NCI-H1417 treated with DMSO at 0.1 percent for 48 hours (cell line): ENCODE measurements at regions not wholly inside any gene's neighbourhood (a gene's known extent, or its start where the extent isn't known, plus 50 kb on each side); places are given as distances from the start of the nearest gene placed in this dataset.
"Not testable (repeated sequence)": the region's sequence is repeated elsewhere in the genome, so short reads cannot be mapped to it uniquely, and the experiment has no call there.

Experiments used
- DNase-seq: peaks from one replicate; lab custom pipeline; 2025; lab: John Stamatoyannopoulos, UW

DNA sequence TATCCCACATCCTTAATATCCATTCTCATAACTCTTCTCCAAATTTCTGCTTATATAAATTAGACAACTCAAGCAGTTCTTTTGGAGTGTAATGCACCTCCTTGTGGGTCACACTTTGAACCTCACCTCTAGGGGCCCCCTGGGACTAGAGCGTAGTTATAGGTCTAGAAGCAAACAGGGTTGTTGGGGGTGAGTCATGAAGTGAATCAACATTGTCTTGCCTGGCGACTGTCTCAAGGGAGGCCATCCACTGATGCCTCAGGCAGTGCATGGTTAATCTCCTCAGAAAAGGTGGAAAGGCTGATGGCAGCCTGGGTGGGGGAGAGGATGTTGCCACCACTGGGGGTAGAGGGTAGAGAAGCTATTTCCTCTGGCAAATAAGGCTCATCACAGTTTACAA, 129.1 kb downstream of the TNFRSF21 start:
- no peak for DNase-seq

DNA sequence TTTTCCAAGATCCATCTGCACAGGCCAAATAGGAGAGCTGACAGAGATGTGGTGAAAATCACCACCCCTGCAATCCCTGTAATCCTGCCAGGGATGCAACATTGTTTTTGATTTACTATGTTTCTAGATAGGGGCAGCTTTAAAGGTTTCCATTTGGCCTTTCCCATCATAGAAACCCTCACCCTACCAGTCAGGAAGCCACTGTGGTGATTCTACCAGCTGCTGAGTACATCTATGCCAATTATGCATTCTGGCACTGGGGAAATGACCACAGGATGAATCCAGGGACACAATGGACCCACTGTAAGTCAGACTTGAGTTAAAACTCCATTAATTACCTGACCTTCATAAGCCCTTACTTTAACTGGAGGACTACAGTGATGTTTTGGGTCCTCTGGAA, 130.4 kb downstream of the TNFRSF21 start:
- no peak for DNase-seq

- DNase-seq = no peak
These were observed 133.5 kb upstream of the ADGRF1 start for GRCh38 chr6:47175656-47176055.

DNA sequence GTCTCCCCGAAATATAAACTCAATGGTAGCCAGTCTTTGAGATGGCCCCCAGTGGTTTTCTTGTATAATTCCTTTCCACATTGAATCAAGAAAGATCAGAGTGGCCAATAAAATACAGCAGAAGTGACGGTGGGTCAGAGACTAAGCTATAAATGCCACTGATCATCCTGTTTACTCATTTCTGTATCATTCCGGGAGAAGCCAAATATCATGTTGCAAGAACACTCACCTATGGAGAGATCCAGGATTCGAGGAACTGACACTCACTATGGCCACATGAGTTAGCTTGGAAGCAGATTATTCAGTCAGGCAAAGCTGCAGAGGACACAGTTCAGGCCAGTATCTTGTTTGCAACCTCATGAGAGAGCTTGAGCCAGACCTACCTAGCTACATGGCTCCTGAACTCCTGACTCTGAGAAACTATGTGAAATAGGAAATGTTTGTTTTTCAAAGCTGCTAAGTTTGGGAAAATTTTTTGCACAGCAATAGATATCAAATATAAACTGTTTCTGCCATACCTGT, 132.4 kb upstream of the ADGRF1 start:
- no peak for DNase-seq

GRCh38 chr6:47174063-47174462, 131.9 kb upstream of the ADGRF1 start:
- not testable (repeated sequence) for DNase-seq

DNA sequence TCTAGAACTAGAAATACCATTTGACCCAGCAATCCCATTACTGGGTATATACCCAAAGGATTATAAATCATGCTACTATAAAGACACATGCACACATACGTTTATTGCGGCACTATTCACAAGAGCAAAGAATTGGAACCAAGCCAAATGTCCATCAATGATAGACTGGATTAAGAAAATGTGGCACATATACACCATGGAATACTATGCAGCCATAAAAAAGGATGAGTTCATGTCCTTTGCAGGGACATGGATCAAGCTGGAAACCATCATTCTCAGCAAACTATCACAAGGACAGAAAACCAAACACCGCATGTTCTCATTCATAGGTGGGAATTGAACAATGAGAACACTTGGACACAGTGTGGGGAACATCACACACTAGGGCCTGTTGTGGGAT, 131.0 kb upstream of the ADGRF1 start:
- DNase-seq = not testable (repeated sequence)

DNA sequence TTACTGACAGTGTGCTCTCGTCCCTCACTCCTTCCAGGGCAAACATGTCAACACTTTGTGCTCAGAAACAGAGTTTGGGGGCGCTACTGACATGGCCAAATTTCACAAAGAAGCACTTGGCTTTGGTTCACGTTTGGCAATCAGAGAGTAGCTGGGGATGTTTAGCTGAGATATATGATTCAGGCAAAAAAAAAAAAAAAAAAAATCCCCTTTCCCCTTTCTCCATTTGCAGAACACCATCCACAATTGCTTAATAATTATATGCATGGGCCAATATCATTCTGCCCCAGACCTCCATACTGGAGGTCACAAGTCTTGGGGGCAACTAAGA, 128.4 kb upstream of the ADGRF1 start:
- DNase-seq = no peak

DNA sequence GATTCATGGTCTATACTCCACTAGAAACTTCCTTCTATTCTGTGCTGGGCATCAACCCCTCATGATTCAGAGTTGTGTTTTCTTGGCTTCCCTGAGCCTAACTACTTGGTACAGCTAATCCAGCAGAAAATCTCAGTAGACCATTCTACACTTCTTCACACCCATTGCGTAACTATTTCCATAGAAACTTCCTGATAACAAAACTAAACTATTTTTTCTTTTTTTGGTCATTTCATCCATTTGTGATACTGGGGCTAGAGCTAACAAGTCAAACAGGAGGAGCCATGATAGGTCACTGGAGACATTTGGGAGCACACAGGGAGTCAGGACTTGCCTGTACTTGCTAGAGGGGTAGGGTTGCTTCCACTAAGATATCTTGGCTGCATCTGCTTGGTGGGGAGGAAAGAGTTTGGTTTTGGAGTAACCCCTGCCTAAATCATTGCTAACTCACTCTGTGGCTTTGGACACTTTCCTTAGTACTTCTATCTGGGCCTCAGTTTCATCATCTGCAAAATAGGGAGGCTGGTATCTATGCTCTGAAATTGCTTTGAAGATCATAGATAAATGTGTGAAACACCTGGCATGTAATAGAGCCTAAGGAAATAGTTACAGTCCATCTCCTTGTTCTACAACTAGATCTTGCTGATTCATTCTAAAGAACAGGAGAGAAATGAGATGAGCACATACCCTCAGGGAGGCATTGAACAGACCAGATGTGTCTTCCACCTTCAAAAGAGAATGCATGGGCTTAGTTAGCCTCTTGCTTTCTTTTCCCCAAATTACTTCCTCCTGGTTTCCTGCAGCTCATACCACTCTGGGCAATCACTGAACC, 127.9 kb upstream of the ADGRF1 start:
- DNase-seq = no peak

- no peak for DNase-seq
These were observed 126.0 kb upstream of the ADGRF1 start for GRCh38 chr6:47168180-47168579.

DNA sequence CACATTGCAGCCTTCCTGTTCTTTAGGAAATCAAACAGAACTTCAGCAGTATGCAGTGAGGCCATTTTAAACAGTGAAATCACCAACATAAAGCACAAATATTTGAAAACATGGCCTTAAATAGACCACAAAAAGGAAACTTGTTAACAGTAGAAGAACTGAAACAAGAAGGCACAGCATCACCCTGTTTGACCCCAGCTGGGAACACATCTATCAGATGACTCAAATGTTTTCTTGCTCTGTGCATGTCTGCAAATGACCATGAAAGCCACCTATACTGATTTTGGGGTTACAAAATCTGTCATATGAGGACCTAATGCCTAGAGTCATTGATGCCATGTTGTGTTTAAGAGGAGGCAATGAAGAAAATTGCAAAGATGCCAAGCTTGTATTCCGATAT, 123.8 kb upstream of the ADGRF1 start:
- no peak for DNase-seq

DNA sequence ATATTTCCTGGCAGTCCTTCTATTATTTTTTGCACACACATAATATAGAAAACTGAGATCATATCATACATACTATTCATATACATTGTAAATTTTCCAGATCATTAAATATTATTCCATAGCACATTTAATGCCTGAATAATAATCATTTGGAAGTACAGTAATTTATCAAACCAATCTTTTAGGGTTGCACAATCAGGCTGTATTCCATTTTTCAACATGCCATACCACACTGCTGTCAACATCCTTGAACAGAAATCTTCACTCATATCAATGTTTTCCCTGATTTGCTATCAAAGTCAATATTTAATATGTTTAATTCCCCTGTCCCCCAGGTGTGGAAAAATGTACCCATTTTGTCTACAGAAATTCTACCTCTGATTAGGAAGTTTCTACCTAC, 122.7 kb upstream of the ADGRF1 start:
- no peak for DNase-seq

- no peak for DNase-seq
These were observed 121.4 kb upstream of the ADGRF1 start for GRCh38 chr6:47163536-47163935.

DNA sequence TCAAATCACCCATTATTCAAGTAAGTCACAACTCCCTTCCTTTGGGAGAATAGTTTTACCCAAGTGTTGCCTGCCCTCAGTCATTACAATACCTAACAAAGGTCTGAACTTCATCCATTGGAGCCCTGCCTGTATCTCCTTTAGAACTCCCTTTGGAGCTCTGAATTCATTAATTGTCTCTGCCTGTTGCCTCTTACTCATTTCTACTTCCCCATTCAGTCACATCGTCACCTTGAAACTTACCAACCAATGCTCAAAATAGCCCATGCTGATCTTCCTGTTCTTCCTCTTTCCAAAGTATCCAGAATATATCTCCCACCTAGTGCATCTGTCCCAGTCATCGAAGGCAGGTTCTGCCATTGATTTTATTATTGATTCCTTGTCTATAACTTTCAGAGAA, 120.7 kb upstream of the ADGRF1 start:
- DNase-seq = no peak

- no peak for DNase-seq
These were observed 120.1 kb upstream of the ADGRF1 start for GRCh38 chr6:47162231-47162630.

DNA sequence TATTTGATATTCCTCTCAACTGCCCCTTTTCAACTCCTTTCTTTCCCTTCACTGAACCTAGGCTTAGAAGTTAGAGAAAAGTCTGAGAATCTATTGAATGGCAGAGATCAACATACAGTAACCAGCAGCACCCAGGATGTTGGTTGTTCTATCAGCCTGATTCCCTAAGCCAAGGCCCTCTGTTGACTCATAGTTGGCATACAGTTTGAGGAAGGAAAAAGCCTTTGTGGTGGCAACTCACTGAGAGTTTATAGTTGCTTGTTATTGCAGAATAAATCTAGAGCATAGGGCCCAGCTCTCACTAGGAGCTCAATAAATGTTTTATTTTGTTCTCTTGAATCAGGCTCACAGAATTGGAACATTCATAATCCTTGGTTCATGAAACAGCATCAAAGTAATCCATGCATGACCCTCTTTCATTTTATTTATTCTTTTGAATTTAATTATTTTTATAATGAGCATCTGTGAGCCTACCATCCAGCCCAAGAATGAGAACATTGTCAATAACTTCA, 119.1 kb upstream of the ADGRF1 start:
- no peak for DNase-seq

DNA sequence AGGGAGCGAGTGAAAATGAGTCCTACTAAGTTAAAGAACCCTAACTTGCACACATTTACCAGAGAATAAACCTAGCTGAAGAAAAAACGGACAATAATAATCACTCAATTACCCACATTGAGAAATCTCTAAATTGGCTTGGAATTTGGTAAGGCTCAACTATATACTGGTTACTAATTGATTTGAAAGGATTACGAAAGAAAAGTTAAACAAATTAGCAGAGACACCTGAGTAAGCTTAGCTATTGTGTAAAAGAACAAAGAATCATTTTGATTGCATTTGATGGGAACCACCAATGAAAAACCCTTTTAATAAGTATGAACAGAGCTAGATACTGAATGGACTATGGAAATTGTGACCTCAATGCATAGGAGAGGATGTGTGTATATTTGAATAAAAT, 118.6 kb upstream of the ADGRF1 start:
- DNase-seq = no peak

DNA sequence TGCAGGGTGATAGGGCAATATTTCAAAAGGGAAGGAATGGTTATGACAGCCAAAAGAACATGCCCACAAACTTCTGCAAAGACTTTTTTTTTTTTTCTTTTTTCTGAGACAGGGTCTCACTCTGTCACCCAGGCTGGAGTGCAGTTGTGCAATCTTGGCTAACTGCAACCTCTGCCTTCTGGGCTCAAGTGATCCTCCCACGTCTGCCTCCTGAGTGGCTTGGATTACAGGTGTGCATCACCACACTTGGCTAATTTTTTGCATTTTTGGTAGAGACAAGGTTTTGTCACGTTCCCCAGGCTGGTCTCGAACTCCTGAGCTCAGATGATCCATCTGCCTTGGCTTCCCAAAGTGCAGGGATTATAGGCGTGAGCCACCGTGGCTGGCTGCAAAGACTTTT, 117.6 kb upstream of the ADGRF1 start:
- DNase-seq = no peak

GRCh38 chr6:47157653-47158219, 115.6 kb upstream of the ADGRF1 start:
- no peak for DNase-seq

DNA sequence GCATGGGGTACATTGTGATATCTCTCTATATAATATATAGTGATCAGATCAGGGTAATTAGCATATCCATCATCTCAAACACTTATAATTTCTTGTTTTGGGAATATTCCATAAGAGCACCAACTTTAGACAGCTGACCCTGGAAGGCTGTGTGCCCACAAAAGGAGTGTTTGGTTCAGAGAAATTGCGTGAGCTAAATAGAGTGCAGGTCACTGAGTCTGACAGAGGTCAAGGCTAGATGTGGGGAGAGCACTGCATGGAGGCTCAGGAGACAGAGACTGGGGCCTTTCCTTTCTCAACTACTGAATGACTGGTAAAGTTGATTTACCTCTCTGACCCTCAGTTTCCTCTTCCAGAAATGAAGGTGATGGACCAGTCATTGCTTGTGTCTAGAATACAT, 114.9 kb upstream of the ADGRF1 start:
- no peak for DNase-seq

GRCh38 chr6:47156196-47156595, 114.1 kb upstream of the ADGRF1 start:
- DNase-seq = no peak

- no peak for DNase-seq
These were observed 111.2 kb upstream of the ADGRF1 start for GRCh38 chr6:47153404-47153755.

GRCh38 chr6:47152666-47153403, 110.7 kb upstream of the ADGRF1 start:
- DNase-seq = no peak
